ENCODE measurements at regions not wholly inside any gene's neighbourhood (a gene's known extent, or its start where the extent isn't known, plus 50 kb on each side); places are given as distances from the start of the nearest gene placed in this dataset.

DNA sequence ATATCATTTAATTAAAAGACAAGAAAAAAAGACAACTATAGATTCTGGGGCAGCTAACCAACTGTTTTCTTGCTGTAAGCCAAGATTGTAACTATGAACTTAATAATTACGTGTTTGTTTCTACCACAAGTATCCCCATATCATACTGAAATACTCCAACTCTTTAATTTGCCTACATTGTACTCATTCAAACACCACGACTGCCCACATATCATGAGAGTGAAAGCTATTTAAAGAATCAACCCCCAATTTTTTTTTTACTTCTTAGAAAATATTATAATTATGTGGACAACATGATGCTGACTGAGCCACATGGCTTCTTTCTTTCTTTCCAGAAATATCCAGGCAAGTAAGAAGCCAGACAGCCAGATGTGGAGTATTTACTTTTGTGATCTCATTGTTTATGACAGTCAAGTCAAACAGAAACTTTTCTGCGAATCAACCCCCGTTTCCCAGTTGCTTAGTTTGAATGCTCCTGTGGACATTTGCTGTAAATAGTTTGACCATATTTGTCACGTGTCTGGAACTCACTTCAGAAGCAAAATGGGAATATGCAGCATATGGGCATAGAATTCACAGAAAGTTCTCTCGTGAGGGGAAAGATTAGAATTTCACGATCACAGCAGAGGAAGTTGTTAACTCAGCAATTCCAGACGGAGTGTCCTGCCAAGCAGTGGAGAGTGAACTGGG is 126.8 kb upstream of the PSMD7 start:
- peak; percentile 56 for DNase-seq

DNA sequence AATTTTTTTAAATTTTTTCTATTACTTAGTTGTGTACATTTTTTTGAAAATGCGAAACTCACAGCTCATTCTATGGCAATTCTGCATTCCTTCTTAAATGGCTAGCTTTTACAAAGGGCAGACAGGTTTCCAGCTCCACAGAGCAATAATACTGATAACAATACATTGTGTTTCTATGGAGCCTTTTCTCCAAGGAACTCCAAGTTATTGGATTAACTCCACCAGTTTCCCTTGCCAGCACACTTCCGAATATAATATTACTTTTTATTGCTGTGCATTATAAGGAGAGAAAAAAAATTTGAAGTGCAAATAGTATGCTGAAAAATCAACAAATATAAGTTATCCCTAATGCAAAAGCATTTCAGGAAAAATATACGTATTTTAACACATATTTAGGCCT is 127.5 kb upstream of the PSMD7 start:
- DNase-seq = no peak

DNA sequence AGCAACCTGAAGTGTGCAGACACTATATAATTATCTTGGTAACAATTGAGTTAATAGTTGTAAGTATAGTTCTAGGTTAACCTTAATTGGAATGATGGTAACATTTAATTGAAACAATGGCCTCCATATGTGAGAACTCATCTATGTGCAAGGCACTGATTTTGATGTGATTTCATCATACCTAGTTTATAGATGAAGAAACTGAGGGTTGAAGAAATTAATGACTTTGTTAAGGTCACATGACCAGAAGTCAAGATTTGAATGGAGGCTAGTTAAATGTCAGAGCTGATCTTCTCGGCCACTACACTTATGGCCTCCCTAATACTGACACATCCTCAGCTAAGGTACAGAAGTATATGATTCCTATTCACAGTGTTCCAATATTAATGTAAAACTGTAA is 128.2 kb upstream of the PSMD7 start:
- no peak for DNase-seq

DNA sequence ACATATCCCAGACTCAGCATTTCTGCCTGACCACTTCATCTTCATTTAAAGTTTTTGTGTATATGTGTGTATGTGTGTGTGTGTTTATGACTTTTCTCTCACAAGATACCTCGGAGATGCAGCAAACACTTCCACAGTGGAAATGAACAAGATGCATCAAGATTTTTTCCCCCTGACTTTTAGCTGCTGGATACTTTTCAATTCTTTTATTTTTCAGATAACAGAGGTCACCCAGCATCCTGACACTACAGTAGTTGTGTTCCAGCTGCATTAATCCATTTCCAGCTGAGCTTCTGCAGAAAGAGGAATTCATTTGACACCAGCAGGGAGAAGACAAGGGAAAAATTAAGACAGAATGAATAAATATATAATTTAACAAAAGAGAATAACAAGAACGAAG is 130.2 kb upstream of the PSMD7 start:
- DNase-seq = no peak

DNA sequence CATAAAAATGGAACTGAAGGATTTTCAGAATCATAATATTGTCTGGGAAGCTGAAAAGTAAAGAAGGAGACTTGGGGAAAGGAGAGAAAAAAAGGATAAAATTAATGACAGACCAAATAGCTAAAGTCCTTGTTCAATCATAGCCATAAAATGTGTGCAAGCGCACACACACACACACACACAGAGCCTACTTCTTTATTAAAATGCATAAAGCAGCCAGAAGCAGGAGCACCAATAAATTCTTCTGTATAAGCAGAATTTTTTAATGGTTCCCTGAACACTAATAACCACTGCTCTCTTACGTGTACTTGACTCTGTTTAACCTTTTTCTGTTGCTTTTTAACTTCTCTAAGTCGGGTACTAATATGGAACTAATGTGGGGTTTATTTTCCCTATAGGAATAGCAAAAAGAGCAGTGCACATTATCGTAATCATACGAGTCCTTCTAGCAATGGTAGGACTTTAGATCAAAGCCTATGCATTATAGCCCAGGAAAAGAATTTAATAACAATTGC is 131.0 kb upstream of the PSMD7 start:
- DNase-seq = no peak

DNA sequence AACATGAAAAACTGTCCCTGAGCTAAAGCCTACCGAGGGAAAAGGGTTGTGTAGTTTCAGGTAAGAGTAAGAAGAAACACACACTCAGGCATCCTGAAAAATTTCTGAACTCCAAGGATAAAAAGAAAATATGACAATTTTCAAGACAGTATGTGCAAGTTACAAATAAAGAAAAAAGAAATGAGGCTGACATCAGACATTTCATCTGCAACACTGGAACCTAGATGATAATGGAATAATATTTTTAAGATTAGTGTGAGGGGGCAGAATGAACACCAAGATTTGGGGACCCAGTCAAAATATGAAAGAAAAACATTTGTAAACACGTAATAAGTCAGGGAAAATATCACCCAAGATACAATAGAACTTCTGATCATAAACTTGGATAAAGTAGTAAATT is 135.9 kb upstream of the PSMD7 start:
- DNase-seq = no peak

DNA sequence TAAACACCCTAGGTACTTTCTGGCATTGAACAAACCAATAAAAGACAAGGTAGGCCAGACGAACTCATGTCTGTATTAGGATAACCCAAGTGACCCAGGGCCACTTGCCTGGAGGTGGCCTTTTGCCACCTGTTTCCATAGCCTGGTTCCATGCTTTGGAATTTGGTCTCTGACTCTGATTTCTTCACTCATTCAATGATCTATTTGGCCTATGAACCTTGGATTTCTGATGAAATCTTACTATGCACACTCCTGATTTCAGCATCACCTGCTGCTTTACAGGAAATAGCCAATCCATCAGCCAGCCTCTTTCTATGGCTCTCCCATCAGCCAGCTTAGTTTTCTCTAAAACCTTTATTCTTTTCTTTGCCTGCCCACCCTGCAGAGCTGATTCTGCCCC is 142.8 kb upstream of the PSMD7 start:
- DNase-seq = no peak

DNA sequence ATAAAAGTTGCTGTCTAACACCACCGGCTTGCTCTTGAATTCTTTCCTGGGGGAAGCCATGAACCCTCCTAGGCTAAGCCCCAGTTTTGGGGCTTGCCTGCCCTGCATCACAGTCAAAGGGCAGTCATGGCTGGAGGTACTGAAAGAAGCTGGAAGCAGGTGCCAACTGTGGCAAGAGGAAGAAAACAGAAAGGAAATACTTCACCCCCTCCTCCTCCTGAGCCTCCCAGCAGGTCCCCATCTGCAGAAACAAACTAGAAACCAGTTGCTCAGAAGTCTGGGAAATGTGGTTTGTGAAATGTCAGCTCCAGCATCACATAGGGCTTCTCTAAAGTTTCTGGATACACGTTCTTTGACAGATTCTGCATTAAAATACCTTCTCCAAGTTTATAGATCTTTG is 150.0 kb upstream of the PSMD7 start:
- no peak for DNase-seq

DNA sequence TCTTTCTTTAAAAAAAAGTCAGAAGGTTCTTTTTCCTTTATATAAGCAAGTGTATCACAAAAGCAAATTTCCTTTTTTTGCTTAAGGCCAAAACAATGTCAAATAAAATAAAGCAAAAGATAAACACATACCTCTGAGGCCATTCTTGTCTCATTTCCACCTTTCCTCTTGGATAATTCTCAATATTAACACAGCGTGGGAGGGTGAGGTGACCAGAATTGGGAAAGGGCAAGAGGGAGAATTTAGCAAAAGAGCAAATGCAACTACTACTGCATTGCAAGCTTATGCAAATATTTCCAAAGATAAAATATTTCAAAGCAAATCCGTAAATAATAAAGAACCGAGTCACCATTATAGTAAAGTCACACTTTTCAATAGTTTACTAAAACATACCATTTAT is 153.4 kb upstream of the PSMD7 start:
- no peak for DNase-seq

DNA sequence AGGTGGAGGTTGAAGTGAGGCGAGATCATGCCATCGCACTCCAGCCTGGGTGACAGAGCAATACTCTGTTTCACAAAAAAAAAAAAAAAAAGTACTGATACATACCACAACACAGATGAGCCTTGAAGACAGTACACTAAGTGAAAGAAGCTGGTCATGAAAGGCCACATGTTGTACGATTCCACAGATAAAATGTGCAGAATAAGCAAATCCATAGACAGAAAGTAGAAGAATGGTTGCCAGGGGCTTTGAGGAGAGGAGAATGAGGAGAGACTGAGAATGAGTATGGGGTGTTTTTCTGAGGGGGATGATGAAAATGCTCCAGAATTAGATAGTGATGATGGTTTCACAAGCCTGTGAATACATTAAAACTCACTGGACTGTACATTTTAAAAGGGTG is 155.6 kb upstream of the PSMD7 start:
- no peak for DNase-seq

DNA sequence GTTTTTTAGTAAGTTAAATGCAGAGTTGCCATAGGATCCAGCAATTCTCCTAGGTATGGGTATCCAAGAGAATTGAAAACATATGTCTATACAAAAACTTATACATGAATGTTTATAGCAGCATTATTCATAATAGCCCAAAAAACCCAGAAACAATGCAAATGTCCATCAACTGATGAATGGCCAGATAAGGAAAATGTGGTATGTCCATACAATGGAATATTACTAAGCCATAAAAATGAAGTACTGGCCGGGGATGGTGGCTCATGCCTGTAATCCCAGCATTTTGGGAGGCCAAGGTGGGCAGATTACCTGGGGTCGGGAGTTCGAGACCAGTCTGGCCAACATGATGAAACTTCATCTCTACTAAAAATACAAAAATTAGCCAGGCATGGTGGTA is 156.1 kb upstream of the PSMD7 start:
- no peak for DNase-seq

DNA sequence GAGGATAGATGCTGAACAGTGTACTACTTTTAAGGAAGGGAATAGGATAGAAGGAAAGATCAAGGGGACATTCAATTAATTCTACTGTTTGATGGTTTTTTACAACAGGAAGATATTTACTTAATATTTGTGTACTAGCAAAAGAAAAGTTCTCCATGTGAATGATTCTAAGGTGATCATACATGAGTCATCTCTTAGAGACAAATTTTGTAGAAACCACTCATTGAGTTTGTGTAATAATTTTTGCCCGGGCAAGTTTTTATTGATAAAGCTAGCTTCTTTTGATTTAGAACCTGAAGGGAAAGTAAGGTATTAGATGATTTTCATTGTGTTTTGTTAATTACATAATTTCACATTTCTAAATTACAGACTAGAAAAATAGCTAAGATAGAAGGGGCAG is 172.8 kb upstream of the PSMD7 start:
- DNase-seq = no peak

DNA sequence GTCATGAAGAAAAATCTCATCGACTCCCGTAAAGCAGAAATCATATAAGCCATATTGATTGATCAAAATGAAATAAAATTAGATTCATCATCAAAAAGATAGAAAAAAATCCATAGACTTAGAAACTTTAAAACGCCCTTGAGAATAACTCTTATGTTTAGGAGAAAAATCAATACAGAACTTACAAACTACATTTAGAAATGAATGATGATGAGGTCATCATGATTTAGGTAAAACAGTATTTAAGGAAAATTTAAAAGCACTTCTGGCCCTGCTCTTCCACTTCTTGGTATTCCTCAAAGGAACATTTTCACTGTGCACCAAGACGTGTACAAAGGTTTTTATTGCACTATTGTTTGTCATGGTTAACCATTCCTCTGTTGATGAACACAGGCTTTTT is 173.4 kb upstream of the PSMD7 start:
- no peak for DNase-seq

DNA sequence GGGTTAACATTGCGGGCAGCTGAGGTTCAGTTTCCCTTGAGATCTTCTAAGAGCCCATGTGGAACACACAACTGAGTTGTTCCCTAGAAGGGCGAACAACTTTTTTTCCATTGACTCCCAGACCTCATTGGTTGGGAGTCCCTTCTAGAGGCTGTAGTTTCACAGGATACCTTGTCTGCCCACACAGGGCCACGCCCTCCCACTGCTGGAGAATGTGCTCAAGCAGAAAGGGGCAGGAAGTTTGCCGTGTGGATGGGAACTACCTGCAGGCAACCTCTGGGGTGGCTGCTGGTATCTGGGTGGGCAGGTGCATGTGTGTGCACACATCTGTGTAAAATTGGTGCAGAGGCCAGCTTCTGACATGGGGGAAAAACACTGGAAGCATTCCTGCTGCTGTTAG is 178.8 kb upstream of the PSMD7 start:
- no peak for DNase-seq

DNA sequence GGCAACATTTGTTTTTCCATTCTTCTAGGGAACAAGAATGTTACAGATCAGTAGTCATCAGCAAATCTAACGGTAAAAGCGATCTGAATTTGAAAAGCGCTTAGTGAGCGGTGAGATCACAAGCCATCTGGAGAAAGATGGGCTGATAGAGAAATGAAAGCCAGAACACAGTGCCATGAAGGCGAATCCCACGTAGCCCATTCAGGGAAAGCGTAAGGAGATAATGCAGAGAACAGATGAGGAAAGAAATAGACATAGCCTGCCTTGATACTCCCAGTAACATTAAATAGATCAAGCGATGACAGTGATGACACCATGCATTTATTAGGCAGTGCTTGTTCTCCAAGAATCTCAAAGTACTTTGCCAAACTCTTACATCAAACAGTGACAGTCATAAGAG is 183.1 kb upstream of the PSMD7 start:
- DNase-seq = no peak

DNA sequence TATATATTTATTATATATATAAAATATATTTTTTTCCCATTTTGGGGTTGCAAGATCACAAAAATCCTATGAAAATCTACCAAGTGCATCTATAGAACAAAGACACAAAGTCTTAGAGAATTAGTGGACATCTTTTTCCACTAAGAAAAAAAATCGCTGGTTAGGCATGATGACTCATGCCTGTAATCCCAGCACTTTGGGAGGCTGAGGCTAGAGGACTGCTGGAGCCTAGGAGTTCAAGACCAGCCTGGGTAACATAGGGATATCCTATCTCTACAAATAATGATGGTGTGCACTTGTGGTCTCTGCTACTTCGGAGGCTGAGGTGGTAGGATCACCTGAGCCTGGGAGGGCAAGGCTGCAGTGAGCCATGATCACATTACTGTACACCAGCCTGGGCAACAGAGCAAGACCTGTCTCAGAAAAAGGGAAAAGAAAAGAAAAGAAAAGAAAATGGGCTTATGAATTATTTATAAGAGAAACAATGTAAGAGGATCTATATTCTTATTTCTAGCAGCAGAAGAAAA is 185.1 kb upstream of the PSMD7 start:
- DNase-seq = no peak

DNA sequence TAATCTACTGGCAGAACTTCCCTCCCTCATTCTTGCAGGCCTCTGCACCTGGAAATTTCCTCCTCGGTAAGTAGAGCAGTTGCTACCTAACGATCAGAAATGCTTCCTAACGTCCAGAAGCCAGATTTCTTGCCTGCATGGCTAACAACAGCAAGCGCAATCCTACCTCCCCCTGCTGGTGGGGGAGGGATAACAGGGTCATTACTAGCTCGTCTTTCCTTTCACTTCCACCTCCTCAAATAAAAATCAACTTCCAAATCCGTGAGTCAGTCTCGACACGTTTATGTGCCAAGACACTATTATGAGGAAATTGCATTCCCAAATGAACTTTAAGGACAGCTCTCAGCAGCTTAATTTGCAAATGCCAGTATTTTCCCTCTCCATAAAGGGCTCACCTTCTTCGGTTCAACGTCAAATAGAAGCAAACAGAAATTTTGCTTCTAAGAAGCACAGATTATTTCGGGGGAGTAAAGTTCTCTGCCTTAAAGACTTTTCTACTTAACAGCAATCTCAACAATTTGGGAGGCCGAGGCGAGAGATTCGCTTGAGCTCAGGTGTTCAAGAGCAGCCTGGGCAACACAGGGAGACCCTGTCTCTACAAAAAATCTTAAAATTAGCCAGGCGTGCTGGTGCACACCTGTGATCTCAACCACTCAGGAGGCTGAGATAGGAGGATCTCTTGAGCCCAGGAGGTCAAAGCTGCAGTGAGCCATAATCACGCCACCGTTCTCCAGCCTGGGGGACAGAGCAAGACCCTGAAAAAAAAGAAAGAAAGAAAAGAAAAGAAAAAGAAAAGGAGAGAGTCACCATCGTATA is 188.6 kb upstream of the PSMD7 start:
- no peak for DNase-seq

DNA sequence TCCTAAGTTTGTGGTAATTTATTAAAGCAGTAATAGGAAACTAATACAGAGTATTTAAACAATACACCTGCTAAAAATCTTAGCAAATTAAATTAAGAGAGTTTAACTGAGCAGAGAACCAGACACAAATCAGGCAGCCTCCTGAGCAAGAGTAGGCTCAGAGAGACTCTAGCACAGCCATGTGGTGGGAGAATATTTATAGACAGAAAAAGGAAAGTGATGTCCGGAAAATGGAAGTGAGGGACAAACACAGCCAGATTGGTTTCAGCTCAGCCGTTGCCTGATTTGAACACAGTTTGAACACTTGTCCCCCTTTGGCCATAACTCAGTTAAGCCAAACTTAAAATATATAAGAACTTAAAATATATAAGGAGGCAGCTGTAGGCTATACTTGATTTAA is 192.6 kb upstream of the PSMD7 start:
- DNase-seq = no peak

DNA sequence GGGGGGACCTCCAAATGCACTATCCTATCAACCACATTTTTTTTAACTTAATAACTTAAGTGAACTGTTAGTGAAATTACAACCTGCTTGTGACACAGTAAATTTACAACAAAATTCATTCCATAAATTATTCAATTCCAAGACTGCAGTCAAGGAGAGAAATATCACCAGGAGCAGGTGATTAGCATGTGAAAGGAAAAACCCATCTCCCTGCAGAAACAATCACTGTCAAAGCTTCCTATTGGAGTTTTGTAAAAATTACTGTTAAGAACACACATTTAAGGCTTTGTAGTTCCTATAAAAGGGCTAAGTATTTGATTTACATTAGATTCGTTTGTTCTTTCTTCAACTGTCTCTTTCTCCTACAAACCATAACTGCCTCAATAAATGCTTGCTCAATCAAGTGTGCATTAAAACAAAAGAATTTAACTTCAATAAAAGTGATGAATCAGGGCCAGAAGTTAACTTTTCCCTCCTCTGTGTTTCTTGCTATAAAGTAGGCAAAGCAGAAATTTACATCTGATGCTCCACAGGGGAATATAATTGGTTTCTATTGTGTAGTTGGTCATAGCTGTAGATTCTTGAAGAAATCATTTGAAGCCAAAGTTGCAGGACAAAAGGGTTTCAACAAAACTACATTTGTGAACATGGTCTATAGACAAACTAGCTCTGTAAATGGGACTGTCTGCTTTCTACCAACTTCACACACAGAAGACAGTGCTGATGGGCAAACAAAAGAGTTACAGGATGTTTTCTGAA is 195.1 kb upstream of the PSMD7 start:
- DNase-seq = no peak

DNA sequence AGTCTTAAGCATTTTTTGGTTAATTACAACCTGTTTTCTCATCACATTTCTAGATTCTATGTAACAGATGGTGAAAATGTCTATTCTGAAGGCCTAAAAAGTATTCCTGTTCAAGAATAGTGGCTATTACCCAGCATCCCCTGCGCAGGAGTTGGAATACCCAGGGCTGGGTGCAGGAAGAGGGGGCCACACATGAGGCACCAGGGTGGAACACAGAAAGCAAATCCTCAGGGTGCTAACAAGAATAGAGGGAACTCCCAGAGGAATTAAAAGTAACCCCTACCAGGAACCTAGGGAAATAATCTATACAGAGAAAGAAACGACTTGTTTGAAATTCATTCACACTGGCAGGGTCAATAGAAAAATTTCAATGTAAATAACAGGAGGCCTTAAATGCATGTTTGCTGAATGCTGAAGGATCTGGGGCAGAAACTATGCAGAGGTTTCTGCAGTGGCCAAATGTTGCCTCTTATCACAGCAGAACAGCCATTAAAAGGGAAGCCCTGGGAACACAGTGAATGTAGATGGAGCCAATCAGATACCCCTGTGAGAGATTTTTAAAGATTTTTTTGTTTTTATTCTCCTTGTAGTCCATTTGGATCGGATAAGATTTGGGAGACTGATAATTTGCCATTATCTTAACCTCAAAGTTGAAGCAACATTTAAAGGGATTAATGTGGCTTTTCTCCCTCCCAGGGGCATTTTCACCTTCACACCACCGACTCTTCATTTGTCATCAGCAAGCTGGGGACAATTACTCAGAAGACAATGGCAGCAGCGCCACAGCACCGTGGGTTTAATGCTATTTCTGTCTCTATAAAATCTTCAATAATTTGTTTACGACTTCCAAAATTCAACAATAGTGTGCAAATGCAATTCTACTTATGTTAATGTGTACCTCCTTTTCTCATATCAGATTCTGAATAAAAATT is 196.0 kb upstream of the PSMD7 start:
- no peak for DNase-seq

DNA sequence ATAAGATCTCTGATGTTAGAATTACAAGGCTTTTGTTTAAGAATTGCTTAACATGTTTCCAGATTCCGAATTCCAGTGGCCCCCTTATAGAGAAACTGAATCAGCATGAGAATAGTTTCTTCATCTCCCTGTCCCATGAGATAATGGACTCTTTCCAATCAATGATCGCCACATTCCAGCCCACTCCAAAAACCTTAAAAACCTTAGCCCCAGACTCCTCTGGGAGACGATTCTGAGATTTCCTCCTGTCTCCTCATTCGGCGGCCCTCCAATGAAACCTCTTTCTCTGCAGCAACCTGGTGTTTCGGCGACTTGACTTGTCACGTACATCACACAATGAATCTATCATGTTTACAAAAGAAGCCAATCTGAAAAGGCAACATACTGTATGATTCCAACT is 197.1 kb upstream of the PSMD7 start:
- no peak for DNase-seq

DNA sequence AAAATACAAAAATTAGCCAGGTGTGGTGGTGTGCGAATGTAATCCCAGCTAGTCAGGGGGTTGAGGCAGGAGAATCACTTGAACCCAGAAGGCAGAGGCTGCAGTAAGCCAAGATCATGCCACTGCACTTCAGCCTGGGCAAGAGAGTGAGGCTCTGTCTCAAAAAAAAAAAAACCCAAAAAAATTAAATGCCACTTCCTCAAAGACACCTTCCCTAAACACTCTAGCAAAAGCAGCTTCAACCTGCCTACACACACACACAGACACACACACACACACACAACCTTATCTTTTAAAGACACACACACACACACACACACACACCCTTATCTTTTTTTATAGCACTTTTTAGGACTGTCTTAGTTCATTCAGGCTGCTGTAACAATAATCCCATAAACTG is 201.7 kb upstream of the PSMD7 start:
- DNase-seq = no peak

Data from right forelimb (tissue), 1 donor.